ENCODE measurements at regions not wholly inside any gene's neighbourhood (a gene's known extent, or its start where the extent isn't known, plus 50 kb on each side); places are given as distances from the start of the nearest gene placed in this dataset.

GRCh38 chr2:105502625-105503334 is 103.9 kb upstream of the FHL2 start:
- TF ChIP-seq CTCF (conservative IDR thresholded peaks at IDR 0.05; ENCODE audit: low read depth, low read length) (no peak), EZH2 (IDR thresholded peaks at IDR 0.05; ENCODE audit: borderline replicate concordance, low read depth, low read length, poor library complexity, severe bottlenecking) (no peak)
